NCI-H524 (cell line): ENCODE measurements at regions not wholly inside any gene's neighbourhood (a gene's known extent, or its start where the extent isn't known, plus 50 kb on each side); places are given as distances from the start of the nearest gene placed in this dataset.
"Not testable (repeated sequence)": the region's sequence is repeated elsewhere in the genome, so short reads cannot be mapped to it uniquely, and the experiment has no call there.

Experiments used
- DNase-seq, 2 experiments: peaks; one replicate each; lab custom pipeline; 2025; lab: John Stamatoyannopoulos, UW

- no peak for DNase-seq
These were observed 202.9 kb upstream of the LRRTM4 start for GRCh38 chr2:77725045-77725444.

DNA sequence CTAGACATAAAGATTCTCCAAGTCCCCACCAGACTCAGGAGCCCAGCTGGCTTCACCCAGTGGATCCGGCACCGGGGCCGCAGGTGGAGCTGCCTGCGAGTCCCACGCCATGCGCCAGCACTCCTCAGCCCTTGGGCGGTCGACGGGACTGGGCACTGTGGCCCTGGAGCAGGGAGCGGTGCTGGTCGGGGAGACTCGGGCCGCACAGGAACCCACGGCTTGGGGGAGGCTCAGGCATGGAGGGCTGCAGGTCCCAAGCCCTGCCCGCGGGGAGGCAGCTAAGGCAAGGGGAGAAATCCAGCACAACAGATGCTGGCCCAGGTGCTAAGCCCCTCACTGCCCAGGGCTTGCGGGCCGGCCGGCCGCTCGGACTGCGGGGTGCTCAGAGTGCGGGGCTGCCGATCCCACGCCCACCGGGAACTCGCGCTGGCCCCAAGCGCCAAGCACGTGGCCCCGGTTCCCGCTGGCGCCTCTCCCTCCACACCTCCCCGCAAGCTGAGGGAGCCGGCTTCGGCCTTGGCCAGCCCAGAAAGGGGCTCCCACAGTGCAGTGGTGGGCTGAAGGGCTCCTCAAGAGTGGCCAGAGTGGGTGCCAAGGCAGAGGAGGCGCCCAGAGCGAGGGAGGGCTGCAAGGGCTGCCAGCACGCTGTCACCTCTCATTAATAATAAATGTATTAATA lies 212.6 kb upstream of the LRRTM4 start:
- not testable (repeated sequence) for DNase-seq

- DNase-seq = no peak
These were observed 215.1 kb upstream of the LRRTM4 start for GRCh38 chr2:77737236-77737635.

DNA sequence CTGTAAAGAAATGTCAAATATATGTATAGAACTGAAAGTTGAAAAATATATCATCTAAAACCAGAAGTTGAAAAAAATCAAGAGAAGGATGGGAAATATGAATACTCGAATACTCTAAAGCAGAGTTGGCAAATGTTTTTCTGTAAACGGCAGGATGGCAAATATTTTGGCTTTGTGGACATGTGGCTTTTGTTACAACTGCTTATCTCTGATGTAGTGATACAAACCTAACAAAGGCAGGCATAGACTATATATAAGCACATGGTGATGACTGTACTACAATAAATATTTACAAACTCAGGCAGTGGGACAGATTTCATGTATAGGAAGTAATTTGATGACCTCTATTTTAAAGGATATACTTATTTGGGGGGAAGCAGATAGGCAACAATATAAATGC lies 224.6 kb upstream of the LRRTM4 start:
- no peak for DNase-seq

GRCh38 chr2:77753710-77754345 lies 231.7 kb upstream of the LRRTM4 start:
- not testable (repeated sequence) for DNase-seq

GRCh38 chr2:77767388-77768076 lies 245.4 kb upstream of the LRRTM4 start:
- DNase-seq = no peak

GRCh38 chr2:77768508-77768907 lies 246.3 kb upstream of the LRRTM4 start:
- DNase-seq = no peak

DNA sequence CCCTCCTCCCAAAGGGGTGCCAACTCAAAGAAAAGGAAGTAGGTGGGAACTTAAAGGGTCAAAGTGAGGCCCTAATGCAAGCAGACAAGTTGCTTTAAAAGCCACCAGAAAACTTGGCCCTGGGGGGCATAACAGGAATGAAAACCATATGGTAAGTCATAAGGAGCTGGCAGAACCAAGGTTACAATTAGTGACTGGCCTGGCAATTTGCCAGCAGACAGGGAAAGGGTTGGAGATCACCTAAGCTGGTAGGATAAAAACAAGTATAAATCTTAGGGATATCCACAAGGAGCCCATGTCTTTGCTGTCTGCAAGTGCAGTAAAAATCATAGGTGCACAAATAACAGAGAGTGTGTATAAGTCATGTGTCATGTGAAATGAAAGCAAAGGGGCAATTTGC lies 256.7 kb upstream of the LRRTM4 start:
- DNase-seq = peak; percentile 11 to 71

DNA sequence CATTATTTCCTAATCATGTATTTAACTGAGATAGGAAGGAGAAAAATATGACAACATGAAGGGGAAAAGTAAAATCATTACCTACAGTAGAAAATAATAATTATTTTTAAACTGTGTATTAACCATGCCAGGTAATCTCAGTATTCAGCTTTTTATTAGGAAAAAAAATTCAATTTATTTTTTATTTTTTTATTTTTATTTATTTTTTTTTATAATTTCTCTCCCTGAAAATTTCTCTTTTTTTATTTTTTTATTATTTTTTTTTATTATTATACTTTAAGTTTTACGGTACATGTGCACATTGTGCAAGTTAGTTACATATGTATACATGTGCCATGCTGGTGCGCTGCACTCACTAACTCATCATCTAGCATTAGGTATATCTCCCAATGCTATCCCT lies 271.3 kb upstream of the LRRTM4 start:
- not testable (repeated sequence) for DNase-seq

DNA sequence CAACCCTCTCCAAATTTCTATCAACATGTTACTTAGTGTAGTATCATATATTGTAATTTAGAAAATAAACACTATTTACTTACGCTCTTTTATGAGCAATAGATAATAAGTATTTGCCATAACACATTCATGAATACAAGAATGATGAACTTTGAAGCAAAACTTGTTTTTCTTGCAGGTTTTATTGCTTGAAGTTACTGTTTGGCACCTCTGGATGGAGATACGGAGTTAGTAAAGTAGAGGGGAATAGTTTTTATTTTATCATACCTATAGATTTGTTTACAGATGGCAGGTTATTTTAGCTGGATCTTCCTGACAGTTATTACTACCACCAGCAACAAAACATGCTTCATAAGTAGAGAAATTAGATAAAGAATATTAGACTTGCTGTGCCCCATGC lies 274.2 kb upstream of the LRRTM4 start:
- no peak for DNase-seq

DNA sequence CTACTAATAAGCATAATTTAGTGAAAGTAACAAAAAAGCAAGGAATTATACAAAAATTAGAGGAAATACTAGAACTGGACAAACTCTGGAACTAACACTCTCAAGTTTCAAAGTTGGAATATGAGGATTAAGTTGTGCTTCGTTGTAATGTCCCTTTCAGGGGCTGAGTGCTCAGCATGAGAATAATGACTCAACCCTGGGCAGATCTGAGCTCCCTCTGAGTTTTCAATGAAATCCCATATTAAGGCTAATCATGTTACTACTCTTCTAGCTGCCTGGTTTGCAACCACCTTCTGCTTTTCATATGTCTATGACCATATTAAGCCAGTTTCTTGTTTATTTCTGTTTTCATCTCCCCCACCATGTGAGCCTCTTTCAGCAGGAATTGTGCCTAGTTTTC lies 274.9 kb upstream of the LRRTM4 start:
- DNase-seq = no peak

- DNase-seq = no peak
These were observed 278.2 kb upstream of the LRRTM4 start for GRCh38 chr2:77800410-77800809.

- DNase-seq = peak in 1 of 2 experiments; percentile 2
These were observed 285.5 kb upstream of the LRRTM4 start for GRCh38 chr2:77807531-77808215.

DNA sequence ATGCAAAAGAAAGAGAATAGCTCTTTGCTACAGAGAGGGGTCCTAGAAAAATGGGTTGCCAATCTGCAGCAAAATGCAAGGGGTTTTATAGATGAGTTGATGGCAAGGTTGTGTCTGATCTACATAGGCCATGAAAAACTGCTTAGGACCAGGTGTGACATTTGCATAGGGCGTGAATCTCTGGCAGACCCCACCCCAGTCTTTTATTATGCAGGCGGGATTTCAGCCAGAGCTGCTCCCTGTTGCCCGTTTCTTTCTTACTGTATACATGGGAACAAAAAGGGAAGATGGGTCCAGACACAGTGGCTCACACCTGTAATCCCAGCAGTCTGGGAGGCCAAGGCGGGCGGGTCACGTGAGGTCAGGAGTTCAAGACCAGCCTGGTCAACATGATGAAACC lies 286.4 kb upstream of the LRRTM4 start:
- DNase-seq = no peak

GRCh38 chr2:77813599-77813998 lies 291.4 kb upstream of the LRRTM4 start:
- DNase-seq = no peak

- DNase-seq = no peak
These were observed 294.4 kb upstream of the LRRTM4 start for GRCh38 chr2:77816618-77817017.

DNA sequence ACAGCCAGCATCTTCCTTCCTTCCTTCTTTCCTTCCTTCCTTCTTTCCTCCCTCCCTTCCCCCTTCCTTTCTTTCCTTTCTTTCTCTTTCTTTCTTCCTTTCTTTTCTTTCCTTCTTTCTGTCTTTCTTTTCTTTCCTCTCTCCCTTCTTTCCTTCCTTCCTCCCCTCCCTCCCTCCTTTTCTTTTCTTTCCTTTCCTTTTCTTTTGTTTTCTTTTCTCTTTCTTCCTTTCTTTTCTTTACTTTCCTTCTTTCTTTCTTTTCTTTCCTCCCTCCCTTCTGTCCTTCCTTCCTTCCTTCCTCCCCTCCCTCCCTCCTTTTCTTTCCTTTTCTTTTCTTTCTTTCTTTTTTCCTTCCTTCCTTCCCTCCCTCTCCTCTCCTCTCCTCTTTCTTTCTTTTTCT lies 296.0 kb upstream of the LRRTM4 start:
- no peak for DNase-seq

DNA sequence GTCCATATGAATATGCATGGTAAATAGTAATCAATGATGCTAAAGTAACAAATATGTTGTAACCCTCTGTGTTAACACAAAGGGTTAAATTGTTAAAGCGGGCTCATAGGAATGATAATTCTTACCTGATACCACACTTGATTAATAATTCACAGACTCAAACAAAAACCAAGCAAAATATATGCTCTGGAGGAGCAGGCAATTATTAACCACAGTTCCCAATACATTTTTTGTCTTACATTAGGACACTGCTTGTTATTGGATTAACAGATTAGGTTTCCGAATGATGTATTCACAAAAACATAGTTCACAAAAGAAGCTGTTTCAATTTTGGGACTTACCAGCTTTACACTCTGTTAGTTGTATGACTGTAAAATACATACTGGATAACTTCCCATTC lies 300.9 kb upstream of the LRRTM4 start:
- DNase-seq = no peak

DNA sequence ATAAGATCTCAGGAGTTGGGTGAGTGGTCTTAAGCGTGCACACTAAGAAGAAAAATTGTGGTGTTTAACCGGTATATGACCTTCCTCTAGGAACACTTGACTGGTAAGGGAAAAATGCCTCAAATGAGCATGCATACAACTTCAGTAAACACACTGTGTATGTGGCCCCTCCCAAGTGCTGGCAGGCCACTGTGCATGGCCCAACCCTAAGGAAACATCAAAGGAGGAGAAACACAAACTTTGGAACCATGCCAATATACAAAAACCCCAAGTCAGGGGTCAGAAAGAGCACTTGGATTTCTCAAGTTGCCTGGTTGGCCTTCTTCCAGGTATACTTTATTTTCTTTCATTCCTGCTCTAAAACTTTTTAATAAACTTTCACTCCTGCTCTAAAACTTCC lies 308.9 kb upstream of the LRRTM4 start:
- no peak for DNase-seq

DNA sequence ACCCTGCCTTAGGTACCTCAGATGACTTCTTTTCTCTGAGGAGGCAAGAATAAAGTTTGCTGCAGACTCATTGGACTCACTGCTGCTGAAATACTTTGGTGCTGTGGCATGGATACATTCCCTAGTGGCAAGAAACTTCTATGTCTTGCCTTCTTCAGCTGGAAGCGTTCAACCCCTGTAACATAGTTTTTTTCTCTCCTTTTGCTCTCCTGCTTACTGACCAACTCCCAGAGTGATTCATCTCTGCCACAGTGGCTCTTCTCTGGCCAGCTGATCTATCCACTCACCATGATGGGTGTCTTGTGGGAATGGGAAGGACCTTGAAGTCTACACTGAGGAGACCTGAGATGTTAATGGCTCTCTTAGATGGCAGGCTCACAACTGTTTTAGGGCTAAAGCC lies 309.3 kb upstream of the LRRTM4 start:
- no peak for DNase-seq

- no peak for DNase-seq
These were observed 309.7 kb upstream of the LRRTM4 start for GRCh38 chr2:77831898-77832297.

DNA sequence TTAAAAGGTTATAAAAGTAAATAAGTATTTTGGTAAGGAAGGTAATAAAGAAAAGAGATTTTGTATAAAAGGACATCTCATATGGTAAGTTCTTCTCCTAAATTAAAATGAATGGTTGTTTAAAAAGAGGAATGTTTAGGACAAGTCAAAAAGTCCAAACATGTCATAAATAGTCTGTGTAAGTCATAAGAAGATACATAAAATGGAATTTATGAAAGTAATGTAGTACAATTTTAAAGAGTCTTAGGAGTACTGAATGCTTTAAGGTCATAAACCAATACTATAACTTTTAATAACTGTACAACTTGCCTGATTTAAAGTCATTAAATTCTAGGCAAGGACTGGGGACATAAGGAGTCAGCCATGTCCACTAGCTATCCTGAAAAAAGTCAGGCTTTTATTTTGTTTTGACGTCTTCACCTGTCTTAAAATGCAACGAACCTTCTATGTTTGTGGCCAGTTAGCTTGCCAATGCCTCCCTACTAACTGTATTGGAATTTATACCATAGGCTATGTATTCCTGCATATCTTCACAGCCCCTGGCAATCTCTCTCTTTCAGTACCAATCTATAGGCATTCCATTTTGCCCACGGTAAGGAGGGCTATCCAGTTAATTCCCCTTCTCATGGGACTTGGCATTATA lies 312.3 kb upstream of the LRRTM4 start:
- DNase-seq = no peak
